ENCODE measurements at regions not wholly inside any gene's neighbourhood (a gene's known extent, or its start where the extent isn't known, plus 50 kb on each side); places are given as distances from the start of the nearest gene placed in this dataset.

DNA sequence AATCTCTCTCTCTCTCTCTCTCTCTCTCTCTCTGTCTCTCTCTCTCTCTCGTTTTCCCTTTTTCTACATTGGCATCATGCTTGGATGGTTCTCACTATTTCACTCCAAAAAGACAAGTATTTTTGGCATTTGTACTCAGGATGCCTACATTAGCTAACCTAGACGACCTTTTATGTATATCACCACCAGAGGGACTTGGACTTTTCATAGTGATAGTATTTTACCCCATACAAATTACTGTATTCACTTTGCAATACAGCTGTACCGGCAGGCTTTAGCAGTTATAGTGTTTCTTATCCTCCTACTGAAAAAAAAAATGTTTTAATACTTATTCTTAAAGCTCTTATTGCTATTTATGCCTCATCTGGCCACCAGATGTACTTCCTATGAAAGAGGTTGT, 687.2 kb upstream of the KLHL1 start:
- H3K27ac ChIP-seq: no peak overlapping the region
- TF ChIP-seq ZFX (IDR thresholded peaks at IDR 0.05; ENCODE audit: borderline replicate concordance): no peak
- TF ChIP-seq, protein P1, sequence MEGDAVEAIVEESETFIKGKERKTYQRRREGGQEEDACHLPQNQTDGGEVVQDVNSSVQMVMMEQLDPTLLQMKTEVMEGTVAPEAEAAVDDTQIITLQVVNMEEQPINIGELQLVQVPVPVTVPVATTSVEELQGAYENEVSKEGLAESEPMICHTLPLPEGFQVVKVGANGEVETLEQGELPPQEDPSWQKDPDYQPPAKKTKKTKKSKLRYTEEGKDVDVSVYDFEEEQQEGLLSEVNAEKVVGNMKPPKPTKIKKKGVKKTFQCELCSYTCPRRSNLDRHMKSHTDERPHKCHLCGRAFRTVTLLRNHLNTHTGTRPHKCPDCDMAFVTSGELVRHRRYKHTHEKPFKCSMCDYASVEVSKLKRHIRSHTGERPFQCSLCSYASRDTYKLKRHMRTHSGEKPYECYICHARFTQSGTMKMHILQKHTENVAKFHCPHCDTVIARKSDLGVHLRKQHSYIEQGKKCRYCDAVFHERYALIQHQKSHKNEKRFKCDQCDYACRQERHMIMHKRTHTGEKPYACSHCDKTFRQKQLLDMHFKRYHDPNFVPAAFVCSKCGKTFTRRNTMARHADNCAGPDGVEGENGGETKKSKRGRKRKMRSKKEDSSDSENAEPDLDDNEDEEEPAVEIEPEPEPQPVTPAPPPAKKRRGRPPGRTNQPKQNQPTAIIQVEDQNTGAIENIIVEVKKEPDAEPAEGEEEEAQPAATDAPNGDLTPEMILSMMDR (IDR thresholded peaks at IDR 0.05): 0 out of 2 replicates have a peak, but pooled peaks have one; percentile 9

GRCh38 chr13:70792121-70792520, 683.9 kb upstream of the KLHL1 start:
- TF ChIP-seq ZFX (IDR thresholded peaks at IDR 0.05; ENCODE audit: borderline replicate concordance): no peak
- TF ChIP-seq, protein P1 (IDR thresholded peaks at IDR 0.05): peak; percentile 39
- H3K27ac ChIP-seq: no peak overlapping the region

DNA sequence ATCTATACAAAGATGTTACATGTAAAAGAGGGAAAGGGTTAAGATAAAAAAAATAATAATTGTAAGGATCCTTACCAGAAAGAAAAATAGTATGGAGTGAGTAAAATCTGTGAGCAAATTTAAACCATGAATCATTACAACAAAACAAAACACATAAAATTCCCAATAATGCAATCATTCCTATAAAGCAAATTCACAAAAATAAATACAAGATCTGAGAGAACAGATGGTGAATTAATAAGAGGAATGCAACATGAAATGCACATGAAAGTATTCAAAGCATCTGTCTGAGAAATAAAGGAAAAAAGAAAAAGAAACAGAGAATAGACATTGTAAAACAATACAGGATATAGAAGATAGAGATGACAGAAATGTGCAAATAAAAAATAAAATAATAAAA, 681.5 kb upstream of the KLHL1 start:
- no peak overlapping the region for H3K27ac ChIP-seq
- TF ChIP-seq, protein P1 (IDR thresholded peaks at IDR 0.05): no peak
- no peak for TF ChIP-seq ZFX (IDR thresholded peaks at IDR 0.05; ENCODE audit: borderline replicate concordance)

- TF ChIP-seq, protein P1 (IDR thresholded peaks at IDR 0.05): no peak
- TF ChIP-seq ZFX (IDR thresholded peaks at IDR 0.05; ENCODE audit: borderline replicate concordance): no peak
- H3K27ac ChIP-seq: no peak overlapping the region
These were observed 679.8 kb upstream of the KLHL1 start for GRCh38 chr13:70788074-70788473.

- H3K27ac ChIP-seq: no peak overlapping the region
- TF ChIP-seq, protein P1 (IDR thresholded peaks at IDR 0.05): no peak
- TF ChIP-seq ZFX (IDR thresholded peaks at IDR 0.05; ENCODE audit: borderline replicate concordance): no peak
These were observed 676.1 kb upstream of the KLHL1 start for GRCh38 chr13:70784207-70784989.

- H3K27ac ChIP-seq: no peak overlapping the region
- TF ChIP-seq, protein P1 (IDR thresholded peaks at IDR 0.05): no peak
- no peak for TF ChIP-seq ZFX (IDR thresholded peaks at IDR 0.05; ENCODE audit: borderline replicate concordance)
These were observed 661.6 kb upstream of the KLHL1 start for GRCh38 chr13:70769817-70770216.

DNA sequence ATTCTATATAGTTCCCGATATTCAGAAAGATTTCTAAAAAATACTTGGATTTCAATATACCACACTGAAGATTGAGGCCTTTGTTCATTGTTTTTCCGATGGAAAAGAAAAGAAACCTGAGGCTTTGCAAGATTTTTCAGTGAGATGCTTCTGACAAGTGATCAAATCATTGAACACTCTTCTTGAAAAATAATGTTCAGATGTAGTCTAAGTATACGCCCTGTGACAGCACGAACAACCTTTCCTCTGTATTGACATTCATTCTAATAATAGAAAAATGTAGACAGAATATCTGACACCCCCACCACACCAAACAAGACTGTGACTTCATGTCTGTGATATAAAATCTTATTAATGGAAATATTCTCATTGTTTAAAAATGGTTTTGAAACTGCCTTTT, 650.7 kb upstream of the KLHL1 start:
- TF ChIP-seq, protein P1 (IDR thresholded peaks at IDR 0.05): no peak
- no peak for TF ChIP-seq ZFX (IDR thresholded peaks at IDR 0.05; ENCODE audit: borderline replicate concordance)
- no peak overlapping the region for H3K27ac ChIP-seq
